ENCODE measurements at regions not wholly inside any gene's neighbourhood (a gene's known extent, or its start where the extent isn't known, plus 50 kb on each side); places are given as distances from the start of the nearest gene placed in this dataset.
"Not testable (repeated sequence)": the region's sequence is repeated elsewhere in the genome, so short reads cannot be mapped to it uniquely, and the experiment has no call there.

GRCh38 chr9:29613773-29614172 is 2040.5 kb upstream of the C9orf72 start:
- 68 to 89% methylated on average over 1 of the region's 1 CpG for WGBS, 2 donors
- TF ChIP-seq CTCF (IDR thresholded peaks at IDR 0.05) (no peak), POLR2A (IDR thresholded peaks at IDR 0.05) (no peak)
- no peaks in the 10 kb centered on the region for H3K36me3 ChIP-seq
- H3K27me3 ChIP-seq: no peaks in the 10 kb centered on the region
- H3K27ac ChIP-seq: no peak overlapping the region
- no peaks in the 10 kb centered on the region for H3K4me1 ChIP-seq
- no peaks in the 10 kb centered on the region for H3K9me3 ChIP-seq
- intact Hi-C loops (cut with DNase I): no loop called here
- no peak overlapping the region for H3K4me3 ChIP-seq
- DNase-seq: no peak

GRCh38 chr9:29616844-29617243 is 2043.6 kb upstream of the C9orf72 start:
- DNase-seq: no peak
- Histone ChIP-seq H3K27ac (no peak overlapping the region), H3K9me3 (no peaks in the 10 kb centered on the region), H3K27me3 (no peaks in the 10 kb centered on the region), H3K4me1 (no peaks in the 10 kb centered on the region), H3K36me3 (no peaks in the 10 kb centered on the region), H3K4me3 (no peak overlapping the region)
- TF ChIP-seq CTCF (IDR thresholded peaks at IDR 0.05) (no peak), POLR2A (IDR thresholded peaks at IDR 0.05) (no peak)
- intact Hi-C loops (cut with DNase I): no loop called here
- WGBS, 2 donors: 30 to 32% methylated on average over 2 of the region's 2 CpGs

GRCh38 chr9:29625292-29625731 is 2052.0 kb upstream of the C9orf72 start:
- WGBS, 2 donors: 31 to 44% methylated on average over 2 of the region's 2 CpGs
- Histone ChIP-seq H3K4me1 (no peaks in the 10 kb centered on the region), H3K27ac (no peak overlapping the region), H3K9me3 (no peaks in the 10 kb centered on the region), H3K36me3 (no peaks in the 10 kb centered on the region), H3K27me3 (no peaks in the 10 kb centered on the region), H3K4me3 (no peak overlapping the region)
- intact Hi-C loops (cut with DNase I): no loop called here
- TF ChIP-seq CTCF (IDR thresholded peaks at IDR 0.05) (no peak), POLR2A (IDR thresholded peaks at IDR 0.05) (no peak)
- DNase-seq: no peak

GRCh38 chr9:29625931-29626330 is 2052.7 kb upstream of the C9orf72 start:
- H3K9me3 ChIP-seq: no peaks in the 10 kb centered on the region
- WGBS, 2 donors: 57 to 71% methylated on average over 3 of the region's 3 CpGs
- TF ChIP-seq POLR2A (IDR thresholded peaks at IDR 0.05) (no peak), CTCF (IDR thresholded peaks at IDR 0.05) (no peak)
- no peak for DNase-seq
- H3K27me3 ChIP-seq: no peaks in the 10 kb centered on the region
- intact Hi-C loops (cut with DNase I): no loop called here
- H3K4me1 ChIP-seq: no peaks in the 10 kb centered on the region
- no peak overlapping the region for H3K27ac ChIP-seq
- H3K36me3 ChIP-seq: no peaks in the 10 kb centered on the region
- H3K4me3 ChIP-seq: no peak overlapping the region

- H3K4me1 ChIP-seq; H3K9me3 ChIP-seq; H3K27ac ChIP-seq; H3K36me3 ChIP-seq; DNase-seq; H3K27me3 ChIP-seq; H3K4me3 ChIP-seq; intact Hi-C loops (cut with DNase I): not testable (repeated sequence)
- WGBS, 2 donors: 74 to 88% methylated on average over 1 of the region's 1 CpG
These were observed 2055.6 kb upstream of the C9orf72 start for GRCh38 chr9:29628856-29629255.

GRCh38 chr9:29637471-29638237 is 2064.4 kb upstream of the C9orf72 start:
- 70 to 72% methylated on average over 3 of the region's 3 CpGs for WGBS, 2 donors
- TF ChIP-seq CTCF (IDR thresholded peaks at IDR 0.05): no peak
- no peak for TF ChIP-seq POLR2A (IDR thresholded peaks at IDR 0.05)
- Histone ChIP-seq H3K36me3 (no peaks in the 10 kb centered on the region), H3K27ac (no peak overlapping the region), H3K4me1 (no peaks in the 10 kb centered on the region), H3K9me3 (no peaks in the 10 kb centered on the region), H3K27me3 (no peaks in the 10 kb centered on the region), H3K4me3 (no peak overlapping the region)
- no peak for DNase-seq
- intact Hi-C loops (cut with DNase I): no loop called here
